Activated naive CD8-positive, alpha-beta T cell treated with anti-CD3 and anti-CD28 coated beads, Interleukin-2, amount 10 ng/mL, durations not matched to agents 7 days and 5 days (primary cell): ENCODE measurements at regions not wholly inside any gene's neighbourhood (a gene's known extent, or its start where the extent isn't known, plus 50 kb on each side); places are given as distances from the start of the nearest gene placed in this dataset.

Experiments used
- ATAC-seq: fragments of 150-1000 bp; cut with Tn5 transposase; one replicate; pipeline ENCODE4 v1.10.0; 2021; ENCODE audit warnings: low read depth, moderate library complexity
- POLR2A ChIA-PET: fragments of 350-600 bp; sonication (Branson Sonifier 250); formaldehyde crosslinking; loops from one replicate; lab custom pipeline; 2021; ENCODE audit warnings: antibody characterized with exemption; lab: Charles Lee
- DNase-seq: peaks from one replicate; pipeline ENCODE4 v3.0.0; 2021
- H3K27ac Mint-ChIP-seq: one replicate; pipeline ENCODE4 v1.8.0; 2022; ENCODE audit warnings: mild to moderate bottlenecking, mixed read lengths
- H3K27me3 Mint-ChIP-seq: one replicate; pipeline ENCODE4 v1.8.0; 2022; ENCODE audit warnings: mild to moderate bottlenecking, moderate library complexity, mixed read lengths
- H3K36me3 Mint-ChIP-seq: one replicate; pipeline ENCODE4 v1.8.0; 2021; ENCODE audit warnings: mild to moderate bottlenecking, mixed read lengths
- H3K4me1 Mint-ChIP-seq: one replicate; pipeline ENCODE4 v1.8.0; 2021; ENCODE audit warnings: mixed read lengths
- H3K4me3 Mint-ChIP-seq: one replicate; pipeline ENCODE4 v1.8.0; 2022; ENCODE audit warnings: mild to moderate bottlenecking, moderate library complexity, mixed read lengths
- H3K9me3 Mint-ChIP-seq: one replicate; pipeline ENCODE4 v1.8.0; 2021; ENCODE audit warnings: mixed read lengths

GRCh38 chr9:73528926-73529325 lies 377.3 kb downstream of the ANXA1 start:
- Mint-ChIP-seq H3K27ac (no peak overlapping the region), H3K27me3 (no peaks in the 10 kb centered on the region), H3K4me1 (no peaks in the 10 kb centered on the region), H3K9me3 (no peaks in the 10 kb centered on the region), H3K36me3 (no peaks in the 10 kb centered on the region), H3K4me3 (no peak overlapping the region)
- DNase-seq (no peak), ATAC-seq (no peak)
- POLR2A ChIA-PET, result no interaction called here

GRCh38 chr9:73529666-73530065 lies 378.0 kb downstream of the ANXA1 start:
- Mint-ChIP-seq H3K4me1 (no peaks in the 10 kb centered on the region), H3K27me3 (no peaks in the 10 kb centered on the region), H3K4me3 (no peak overlapping the region), H3K9me3 (no peaks in the 10 kb centered on the region), H3K36me3 (no peaks in the 10 kb centered on the region), H3K27ac (no peak overlapping the region)
- DNase-seq (no peak), ATAC-seq (no peak)
- POLR2A ChIA-PET, result no interaction called here

GRCh38 chr9:73531051-73531532 lies 379.4 kb downstream of the ANXA1 start:
- H3K36me3 Mint-ChIP-seq, result no peaks in the 10 kb centered on the region
- DNase-seq (no peak), ATAC-seq (no peak)
- no peaks in the 10 kb centered on the region for H3K9me3 Mint-ChIP-seq
- H3K4me3 Mint-ChIP-seq, result no peak overlapping the region
- no peaks in the 10 kb centered on the region for H3K27me3 Mint-ChIP-seq
- POLR2A ChIA-PET, result no interaction called here
- H3K27ac Mint-ChIP-seq, result no peak overlapping the region
- no peaks in the 10 kb centered on the region for H3K4me1 Mint-ChIP-seq

GRCh38 chr9:73531658-73532057 lies 380.0 kb downstream of the ANXA1 start:
- DNase-seq (no peak), ATAC-seq (no peak)
- Mint-ChIP-seq H3K9me3 (no peaks in the 10 kb centered on the region), H3K27me3 (no peaks in the 10 kb centered on the region), H3K4me3 (no peak overlapping the region), H3K27ac (no peak overlapping the region), H3K36me3 (no peaks in the 10 kb centered on the region), H3K4me1 (no peaks in the 10 kb centered on the region)
- POLR2A ChIA-PET, result no interaction called here

GRCh38 chr9:73532985-73533384 lies 381.3 kb downstream of the ANXA1 start:
- POLR2A ChIA-PET, result no interaction called here
- Mint-ChIP-seq H3K4me1 (no peaks in the 10 kb centered on the region), H3K27ac (no peak overlapping the region), H3K36me3 (no peaks in the 10 kb centered on the region), H3K27me3 (no peaks in the 10 kb centered on the region), H3K9me3 (no peaks in the 10 kb centered on the region), H3K4me3 (no peak overlapping the region)
- ATAC-seq (no peak), DNase-seq (no peak)

GRCh38 chr9:73536403-73536802 lies 384.7 kb downstream of the ANXA1 start:
- no peaks in the 10 kb centered on the region for H3K27me3 Mint-ChIP-seq

GRCh38 chr9:73537561-73537960 lies 385.9 kb downstream of the ANXA1 start:
- Mint-ChIP-seq H3K9me3 (no peaks in the 10 kb centered on the region), H3K36me3 (no peaks in the 10 kb centered on the region), H3K4me1 (no peaks in the 10 kb centered on the region), H3K4me3 (no peak overlapping the region), H3K27me3 (no peaks in the 10 kb centered on the region), H3K27ac (no peak overlapping the region)
- no peak for DNase-seq
- POLR2A ChIA-PET, result no interaction called here
- no peak for ATAC-seq

More at GRCh38 chr9:73536403-73536802, 384.7 kb downstream of the ANXA1 start:
- no peak overlapping the region for H3K4me3 Mint-ChIP-seq
- H3K36me3 Mint-ChIP-seq, result no peaks in the 10 kb centered on the region
- no peaks in the 10 kb centered on the region for H3K4me1 Mint-ChIP-seq
- H3K27ac Mint-ChIP-seq, result no peak overlapping the region
- no peaks in the 10 kb centered on the region for H3K9me3 Mint-ChIP-seq
- ATAC-seq, result no peak
- POLR2A ChIA-PET, result no interaction called here
- DNase-seq, result no peak

GRCh38 chr9:73539881-73540390 lies 388.3 kb downstream of the ANXA1 start:
- POLR2A ChIA-PET, result no interaction called here
- DNase-seq (no peak), ATAC-seq (no peak)
- Mint-ChIP-seq H3K36me3 (no peaks in the 10 kb centered on the region), H3K4me1 (no peaks in the 10 kb centered on the region), H3K4me3 (no peak overlapping the region), H3K27ac (no peak overlapping the region), H3K27me3 (no peaks in the 10 kb centered on the region), H3K9me3 (no peaks in the 10 kb centered on the region)

- Mint-ChIP-seq H3K4me1 (no peaks in the 10 kb centered on the region), H3K27me3 (no peaks in the 10 kb centered on the region), H3K4me3 (no peak overlapping the region), H3K27ac (no peak overlapping the region), H3K36me3 (no peaks in the 10 kb centered on the region), H3K9me3 (no peaks in the 10 kb centered on the region)
- DNase-seq (no peak), ATAC-seq (no peak)
- POLR2A ChIA-PET, result no interaction called here
Measured at GRCh38 chr9:73541923-73542322, 390.3 kb downstream of the ANXA1 start.

- Mint-ChIP-seq H3K4me3 (no peak overlapping the region), H3K27ac (no peak overlapping the region), H3K4me1 (no peaks in the 10 kb centered on the region), H3K9me3 (no peaks in the 10 kb centered on the region), H3K36me3 (no peaks in the 10 kb centered on the region), H3K27me3 (no peaks in the 10 kb centered on the region)
- ATAC-seq (no peak), DNase-seq (no peak)
- POLR2A ChIA-PET, result no interaction called here
Measured at GRCh38 chr9:73543727-73544126, 392.1 kb downstream of the ANXA1 start.

GRCh38 chr9:73548201-73548600 lies 396.5 kb downstream of the ANXA1 start:
- Mint-ChIP-seq H3K4me3 (no peak overlapping the region), H3K27ac (no peak overlapping the region)

GRCh38 chr9:73549991-73550390 lies 398.3 kb downstream of the ANXA1 start:
- no peaks in the 10 kb centered on the region for H3K4me1 Mint-ChIP-seq
- H3K36me3 Mint-ChIP-seq, result no peaks in the 10 kb centered on the region
- no peaks in the 10 kb centered on the region for H3K9me3 Mint-ChIP-seq
- ATAC-seq, result no peak
- DNase-seq, result no peak
- no peak overlapping the region for H3K27ac Mint-ChIP-seq
- POLR2A ChIA-PET, result no interaction called here
- no peaks in the 10 kb centered on the region for H3K27me3 Mint-ChIP-seq
- H3K4me3 Mint-ChIP-seq, result no peak overlapping the region

More at GRCh38 chr9:73548201-73548600, 396.5 kb downstream of the ANXA1 start:
- ATAC-seq (no peak), DNase-seq (no peak)
- H3K27me3 Mint-ChIP-seq, result no peaks in the 10 kb centered on the region
- POLR2A ChIA-PET, result no interaction called here
- H3K9me3 Mint-ChIP-seq, result no peaks in the 10 kb centered on the region
- H3K36me3 Mint-ChIP-seq, result no peaks in the 10 kb centered on the region
- H3K4me1 Mint-ChIP-seq, result no peaks in the 10 kb centered on the region

- H3K9me3 Mint-ChIP-seq, result no peaks in the 10 kb centered on the region
- no peak overlapping the region for H3K27ac Mint-ChIP-seq
- DNase-seq (no peak), ATAC-seq (no peak)
- no peak overlapping the region for H3K4me3 Mint-ChIP-seq
- no peaks in the 10 kb centered on the region for H3K4me1 Mint-ChIP-seq
- no peaks in the 10 kb centered on the region for H3K27me3 Mint-ChIP-seq
- POLR2A ChIA-PET, result no interaction called here
- no peaks in the 10 kb centered on the region for H3K36me3 Mint-ChIP-seq
Measured at GRCh38 chr9:73553295-73553694, 401.6 kb downstream of the ANXA1 start.

- no peaks in the 10 kb centered on the region for H3K27me3 Mint-ChIP-seq
- H3K9me3 Mint-ChIP-seq, result no peaks in the 10 kb centered on the region
- H3K36me3 Mint-ChIP-seq, result no peaks in the 10 kb centered on the region
- H3K4me1 Mint-ChIP-seq, result no peaks in the 10 kb centered on the region
- H3K4me3 Mint-ChIP-seq, result no peak overlapping the region
- DNase-seq (no peak), ATAC-seq (no peak)
- POLR2A ChIA-PET, result no interaction called here
- no peak overlapping the region for H3K27ac Mint-ChIP-seq
Measured at GRCh38 chr9:73558471-73558870, 406.8 kb downstream of the ANXA1 start.

GRCh38 chr9:73565026-73565425 lies 413.4 kb downstream of the ANXA1 start:
- no peak for ATAC-seq
- Mint-ChIP-seq H3K27me3 (no peaks in the 10 kb centered on the region), H3K4me3 (no peak overlapping the region), H3K27ac (no peak overlapping the region), H3K4me1 (no peaks in the 10 kb centered on the region), H3K9me3 (no peaks in the 10 kb centered on the region), H3K36me3 (no peaks in the 10 kb centered on the region)
- DNase-seq, result no peak
- POLR2A ChIA-PET, result no interaction called here
